Cardiac muscle cell (in vitro differentiated cells and primary cell): ENCODE measurements at regions not wholly inside any gene's neighbourhood (a gene's known extent, or its start where the extent isn't known, plus 50 kb on each side); places are given as distances from the start of the nearest gene placed in this dataset.

Experiments
- DNase-seq, 2 donors: peaks; one replicate each; pipeline versions ENCODE4 v3.0.0 to v3.0.0-alpha.2; 2010 to 2017; ENCODE audit warnings: low read depth in 1 of 2, low spot score in 1 of 2
- H3K27ac ChIP-seq: fragments of 200-600 bp; sonication (generic); 2 replicates; pipeline ENCODE4 v1.5.1; 2016
- H3K27me3 ChIP-seq: fragments of 200-600 bp; sonication (generic); 2 replicates; pipeline ENCODE4 v1.6.0; 2016; ENCODE audit warnings: control low read depth
- H3K36me3 ChIP-seq: fragments of 200-600 bp; sonication (generic); 2 replicates; pipeline ENCODE4 v1.5.1; 2016; ENCODE audit warnings: control low read depth
- H3K4me1 ChIP-seq: fragments of 200-600 bp; sonication (generic); 2 replicates; pipeline ENCODE4 v1.8.1; 2017; ENCODE audit warnings: low read depth, mild to moderate bottlenecking, mixed run types
- H3K4me3 ChIP-seq: fragments of 200-600 bp; sonication (generic); 2 replicates; pipeline ENCODE4 v1.5.1; 2016; ENCODE audit warnings: mild to moderate bottlenecking
- H3K9me3 ChIP-seq: fragments of 200-600 bp; sonication (generic); 2 replicates; pipeline ENCODE4 v1.5.1; 2017; ENCODE audit warnings: low read depth, mild to moderate bottlenecking, control low read depth
- CTCF ChIP-seq: IDR thresholded peaks from 2 replicates; pipeline ENCODE4 v1.5.1; 2012; ENCODE audit warnings: low read depth, mild to moderate bottlenecking, low read length

- TF ChIP-seq CTCF: no peak
- Histone ChIP-seq H3K4me3 (no peak overlapping the region), H3K27me3 (no peaks in the 10 kb centered on the region), H3K27ac (no peak overlapping the region), H3K36me3 (no peaks in the 10 kb centered on the region), H3K9me3 (no peaks in the 10 kb centered on the region), H3K4me1 (no peaks in the 10 kb centered on the region)
- no peak for DNase-seq
Observed at GRCh38 chr5:175035882-175036533, 311.6 kb downstream of the MSX2 start.

GRCh38 chr5:175034924-175035323 lies 310.5 kb downstream of the MSX2 start:
- H3K27me3 ChIP-seq: no peaks in the 10 kb centered on the region
- no peaks in the 10 kb centered on the region for H3K36me3 ChIP-seq
- no peaks in the 10 kb centered on the region for H3K4me1 ChIP-seq
- H3K27ac ChIP-seq: no peak overlapping the region
- H3K4me3 ChIP-seq: no peak overlapping the region
- TF ChIP-seq CTCF: no peak
- H3K9me3 ChIP-seq: no peaks in the 10 kb centered on the region
- no peak for DNase-seq

- Histone ChIP-seq H3K4me3 (no peak overlapping the region), H3K27me3 (no peaks in the 10 kb centered on the region)
- no peak for TF ChIP-seq CTCF
Observed at GRCh38 chr5:175032741-175033151, 308.4 kb downstream of the MSX2 start.

GRCh38 chr5:175032013-175032412 lies 307.6 kb downstream of the MSX2 start:
- Histone ChIP-seq H3K36me3 (no peaks in the 10 kb centered on the region), H3K4me1 (no peaks in the 10 kb centered on the region), H3K4me3 (no peak overlapping the region), H3K27ac (no peak overlapping the region), H3K27me3 (no peaks in the 10 kb centered on the region), H3K9me3 (no peaks in the 10 kb centered on the region)
- DNase-seq: no peak
- no peak for TF ChIP-seq CTCF

More at GRCh38 chr5:175032741-175033151, 308.4 kb downstream of the MSX2 start:
- no peak overlapping the region for H3K27ac ChIP-seq
- H3K4me1 ChIP-seq: no peaks in the 10 kb centered on the region
- H3K36me3 ChIP-seq: no peaks in the 10 kb centered on the region
- no peaks in the 10 kb centered on the region for H3K9me3 ChIP-seq
- DNase-seq: no peak

- Histone ChIP-seq H3K4me1 (peaks cover 1% of the 10 kb centered on the region), H3K9me3 (no peaks in the 10 kb centered on the region), H3K4me3 (no peak overlapping the region), H3K27me3 (no peaks in the 10 kb centered on the region), H3K27ac (no peak overlapping the region), H3K36me3 (no peaks in the 10 kb centered on the region)
- TF ChIP-seq CTCF: no peak
- no peak for DNase-seq
Observed at GRCh38 chr5:175027390-175027789, 303.0 kb downstream of the MSX2 start.
